A549 (cell line): ENCODE measurements at regions not wholly inside any gene's neighbourhood (a gene's known extent, or its start where the extent isn't known, plus 50 kb on each side); places are given as distances from the start of the nearest gene placed in this dataset.

Experiments used
- ATAC-seq, 2 experiments: fragments of 200-7000 bp in 1 of 2; fragments of >200 bp in 1 of 2; cut with Nextera tagmentation in 1 of 2; cut with Tn5 transposase in 1 of 2; 3 replicates each; pipeline versions ENCODE4 v1.8.0 to v1.9.1; 2018 to 2020; ENCODE audit warnings: mild to moderate bottlenecking in 1 of 2, moderate library complexity in 1 of 2
- CTCF ChIA-PET: fragments of 300-600 bp; sonication (Branson Sonifier 250); formaldehyde crosslinking; extraction: SDS; loops from one replicate; lab custom pipeline; 2021; ENCODE audit warnings: antibody characterized with exemption, inconsistent platforms; lab: Yijun Ruan, JAX
- POLR2A ChIA-PET: fragments of 350-600 bp; formaldehyde crosslinking; extraction: SDS; loops from one replicate; lab custom pipeline; 2021; ENCODE audit warnings: antibody characterized with exemption, inconsistent platforms; lab: Yijun Ruan, JAX
- DNase-seq, 2 experiments: peaks; one replicate each; pipeline versions ENCODE4 v3.0.0 to v3.0.0-alpha.2; 2011 to 2016; ENCODE audit warnings: low read depth in 1 of 2, low spot score in 1 of 2
- FAIRE-seq: peaks from 2 replicates; lab custom pipeline; 2011; peaks lifted over from hg19 to GRCh38; lab: Jason Lieb, UNC
- H3K27ac ChIP-seq, 2 experiments: fragments of >200 bp; sonication (Bioruptor Twin); formaldehyde crosslinking; 3 replicates each; pipeline ENCODE4 v1.5.1; 2016 to 2017
- H3K4me1 ChIP-seq: fragments of >200 bp; sonication (Bioruptor Twin); formaldehyde crosslinking; 3 replicates; pipeline ENCODE4 v1.6.1; 2016
- H3K4me2 ChIP-seq: fragments of >200 bp; sonication (Bioruptor Twin); formaldehyde crosslinking; 3 replicates; pipeline ENCODE4 v1.6.1; 2016
- H3K4me3 ChIP-seq: fragments of >200 bp; sonication (Bioruptor Twin); formaldehyde crosslinking; 3 replicates; pipeline ENCODE4 v1.5.1; 2016
- H3K9me3 ChIP-seq: fragments of >200 bp; sonication (Bioruptor Twin); formaldehyde crosslinking; 3 replicates; pipeline ENCODE4 v1.6.1; 2016
- CTCF ChIP-seq: fragments of >200 bp; sonication (Bioruptor Twin); formaldehyde crosslinking; IDR thresholded peaks from 3 replicates; pipeline ENCODE4 v1.5.1; 2016
- EHMT2 ChIP-seq: fragments of 200-600 bp; sonication (generic); IDR thresholded peaks from 2 replicates; pipeline ENCODE4 v1.6.1; 2016; ENCODE audit warnings: antibody characterized with exemption, low read depth, mild to moderate bottlenecking, moderate library complexity
- ELK1 ChIP-seq: fragments of 150-350 bp; IDR thresholded peaks from 2 replicates; pipeline ENCODE4 v1.6.1; 2014; ENCODE audit warnings: low read depth, mild to moderate bottlenecking, low read length
- GATA3 ChIP-seq: IDR thresholded peaks from 2 replicates; pipeline ENCODE4 v1.6.1; 2012; ENCODE audit warnings: borderline replicate concordance
- HEYL ChIP-seq: fragments of 250-450 bp; sonication (Bioruptor Pico); IDR thresholded peaks from 2 replicates; pipeline ENCODE4 v1.8.0; 2021; ENCODE audit warnings: mild to moderate bottlenecking, moderate library complexity
- HOXA7 ChIP-seq: fragments of 250-450 bp; sonication (Bioruptor Pico); IDR thresholded peaks from 2 replicates; pipeline ENCODE4 v1.5.0; 2020; ENCODE audit warnings: mild to moderate bottlenecking, moderate library complexity
- JUN ChIP-seq, 2 experiments: fragments of >200 bp; sonication (Bioruptor Twin); formaldehyde crosslinking; IDR thresholded peaks; 2 replicates in 1 of 2; 3 replicates in 1 of 2; pipeline ENCODE4 v1.6.1; 2016 to 2017
- JUNB ChIP-seq: fragments of >200 bp; sonication (Bioruptor Twin); formaldehyde crosslinking; IDR thresholded peaks from 2 replicates; pipeline ENCODE4 v1.6.1; 2016
- KDM1A ChIP-seq: fragments of 200-600 bp; sonication (generic); IDR thresholded peaks from 2 replicates; pipeline ENCODE4 v1.6.1; 2016; ENCODE audit warnings: low read depth, mild to moderate bottlenecking
- MAFK ChIP-seq: fragments of 450-650 bp; IDR thresholded peaks from 2 replicates; pipeline ENCODE4 v1.6.1; 2014; ENCODE audit not compliant: partially characterized antibody
- MAZ ChIP-seq: fragments of 150-350 bp; IDR thresholded peaks from 2 replicates; pipeline ENCODE4 v1.6.1; 2014; ENCODE audit warnings: antibody characterized with exemption, low read depth, low read length, borderline replicate concordance
- NFE2L2 ChIP-seq: fragments of 150-350 bp; conservative IDR thresholded peaks from 2 replicates; pipeline ENCODE4 v1.6.1; 2014; ENCODE audit warnings: low read length
- NR3C1 ChIP-seq: fragments of >200 bp; sonication (Bioruptor Twin); formaldehyde crosslinking; IDR thresholded peaks from 3 replicates; pipeline ENCODE4 v1.6.1; 2017
- RAD21 ChIP-seq, 2 experiments: fragments of >200 bp in 1 of 2; sonication (Bioruptor Twin) in 1 of 2; formaldehyde crosslinking in 1 of 2; IDR thresholded peaks in 1 of 2; conservative IDR thresholded peaks in 1 of 2; 2 replicates in 1 of 2; 3 replicates in 1 of 2; pipeline ENCODE4 v1.6.1; 2012 to 2018; ENCODE audit warnings: inconsistent platforms in 1 of 2
- RARB ChIP-seq: fragments of 250-450 bp; sonication (Bioruptor Pico); IDR thresholded peaks from 2 replicates; pipeline ENCODE4 v1.8.0; 2021; ENCODE audit warnings: mild to moderate bottlenecking, moderate library complexity
- RNF2 ChIP-seq: fragments of 200-600 bp; sonication (generic); IDR thresholded peaks from 2 replicates; pipeline ENCODE4 v1.6.1; 2016; ENCODE audit warnings: low read depth, mild to moderate bottlenecking, antibody characterized with exemption, moderate library complexity, borderline replicate concordance
- USF2 ChIP-seq: fragments of 450-650 bp; IDR thresholded peaks from 2 replicates; pipeline ENCODE4 v1.6.1; 2014; ENCODE audit warnings: antibody characterized with exemption
- ZFP36 ChIP-seq: fragments of 450-650 bp; IDR thresholded peaks from 2 replicates; pipeline ENCODE4 v1.6.1; 2014; ENCODE audit warnings: borderline replicate concordance; ENCODE audit not compliant: partially characterized antibody
- ZNF302 ChIP-seq: fragments of 250-450 bp; sonication (Bioruptor Pico); IDR thresholded peaks from 2 replicates; pipeline ENCODE4 v1.9.0; 2021; ENCODE audit warnings: inconsistent platforms, mild to moderate bottlenecking, moderate library complexity
- WGBS: methylation state at CpG from one replicate; pipeline ENCODE4 v1.1.6; 2017; ENCODE audit errors: missing lambda C conversion rate; 5-methylcytosine and 5-hydroxymethylcytosine counted together

- 62% methylated on average over 3 of the region's 3 CpGs for WGBS
- DNase-seq: no peak
- Histone ChIP-seq H3K4me1 (no peaks in the 10 kb centered on the region), H3K4me3 (no peak overlapping the region), H3K27ac (no peak overlapping the region), H3K9me3 (no peaks in the 10 kb centered on the region), H3K4me2 (no peak overlapping the region)
- CTCF ChIA-PET: interaction anchor here (0.6 to 1.7 kb wide), 2 partner anchors 97 to 1967 kb away, joined by 3 to 4 read pairs; no protein-coding TSS in a partner anchor
- POLR2A ChIA-PET: no interaction called here
- no peak for TF ChIP-seq HEYL (CRISPR knock-in tag)
- 0 out of 2 replicates have a peak, but pooled peaks have one; percentile 17 for TF ChIP-seq KDM1A
- FAIRE-seq: no peak
- no peak for ATAC-seq
Observed at GRCh38 chr1:244945109-244945671, 80.8 kb upstream of the HNRNPU start.

GRCh38 chr1:244941121-244941520 is 76.8 kb upstream of the HNRNPU start:
- Histone ChIP-seq H3K9me3 (no peaks in the 10 kb centered on the region), H3K27ac (no peak overlapping the region), H3K4me1 (no peaks in the 10 kb centered on the region), H3K4me3 (no peak overlapping the region), H3K4me2 (no peak overlapping the region)
- DNase-seq (no peak), ATAC-seq (no peak), FAIRE-seq (no peak)
- 89% methylated on average over 13 of the region's 13 CpGs for WGBS
- CTCF ChIA-PET: no interaction called here
- no peak for TF ChIP-seq RNF2
- TF ChIP-seq NR3C1: no peak
- POLR2A ChIA-PET: no interaction called here

GRCh38 chr1:244937099-244937498 is 72.8 kb upstream of the HNRNPU start:
- Histone ChIP-seq H3K9me3 (no peaks in the 10 kb centered on the region), H3K27ac (no peak overlapping the region), H3K4me2 (no peak overlapping the region)
- TF ChIP-seq RARB (CRISPR knock-in tag) (no peak), EHMT2 (no peak), MAFK (no peak), MAZ (no peak), GATA3 (no peak), JUNB (no peak), ZNF302 (CRISPR knock-in tag) (no peak), ZFP36 (no peak), HOXA7 (CRISPR knock-in tag) (no peak), ELK1 (no peak), USF2 (no peak), NFE2L2 (no peak), JUN (IDR thresholded peaks at IDR 0.05) (no peak), NR3C1 (no peak), RAD21 (conservative IDR thresholded peaks at IDR 0.05 in 1 of 2, IDR thresholded peaks at IDR 0.05 in 1 of 2) (no peak), CTCF (no peak)
- TF ChIP-seq, all 56 proteins: peak for 0
- ChIA-PET CTCF (no interaction called here), POLR2A (no interaction called here)
- ATAC-seq (no peak), FAIRE-seq (no peak), DNase-seq (no peak)
- no peaks in the 10 kb centered on the region for H3K4me1 ChIP-seq
- H3K4me3 ChIP-seq: no peak overlapping the region
